Immature natural killer cell (primary cell): ENCODE measurements at regions not wholly inside any gene's neighbourhood (a gene's known extent, or its start where the extent isn't known, plus 50 kb on each side); places are given as distances from the start of the nearest gene placed in this dataset.

ENCODE experiments used
- DNase-seq, 3 donors: peaks; one replicate each; pipeline ENCODE4 v3.0.0; 2022; ENCODE audit warnings: mixed read lengths in 1 of 3
- H3K27ac Mint-ChIP-seq, 6 donors: one replicate each; pipeline ENCODE4 v1.8.0; 2020; ENCODE audit warnings: mixed read lengths in 6 of 6, mild to moderate bottlenecking in 5 of 6, inconsistent platforms in 4 of 6, moderate library complexity in 3 of 6
- H3K27me3 Mint-ChIP-seq, 3 donors: one replicate each; pipeline ENCODE4 v1.8.0; 2020 to 2021; ENCODE audit warnings: low read depth in 3 of 3, mild to moderate bottlenecking in 3 of 3, mixed read lengths in 3 of 3, moderate library complexity in 3 of 3, inconsistent platforms in 1 of 3
- H3K36me3 Mint-ChIP-seq, 3 donors: one replicate each; pipeline ENCODE4 v1.8.0; 2020; ENCODE audit warnings: mixed read lengths in 3 of 3, inconsistent platforms in 2 of 3, mild to moderate bottlenecking in 2 of 3
- H3K4me1 Mint-ChIP-seq, 2 donors: one replicate each; pipeline ENCODE4 v1.8.0; 2020; ENCODE audit warnings: inconsistent platforms in 2 of 2, mild to moderate bottlenecking in 2 of 2, mixed read lengths in 2 of 2, moderate library complexity in 1 of 2
- H3K4me3 Mint-ChIP-seq, 5 donors: one replicate each; pipeline ENCODE4 v1.8.0; 2020; ENCODE audit warnings: mild to moderate bottlenecking in 5 of 5, mixed read lengths in 5 of 5, inconsistent platforms in 3 of 5, moderate library complexity in 3 of 5
- H3K9me3 Mint-ChIP-seq, 6 donors: one replicate each; pipeline ENCODE4 v1.8.0; 2020; ENCODE audit warnings: mild to moderate bottlenecking in 6 of 6, mixed read lengths in 6 of 6, inconsistent platforms in 4 of 6, moderate library complexity in 3 of 6

DNA sequence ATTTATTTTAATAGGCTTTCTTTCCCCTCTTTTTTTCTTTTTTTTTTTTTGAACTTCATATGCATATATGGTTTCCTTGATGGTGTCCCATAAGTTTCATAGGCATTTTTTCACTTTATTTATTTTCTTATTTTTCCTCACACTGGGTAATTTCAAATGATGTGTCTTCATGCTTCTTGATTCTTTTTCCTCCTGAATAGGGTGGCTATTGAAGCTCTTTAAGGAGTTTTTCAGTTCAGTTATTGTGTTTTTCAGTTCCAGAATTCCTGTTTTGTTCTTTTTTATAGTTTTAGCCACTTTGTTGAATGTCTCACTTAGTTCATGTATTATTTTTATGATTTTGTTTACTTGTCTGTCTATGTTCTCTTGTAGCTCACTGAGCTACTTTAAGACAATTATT lies 273.2 kb downstream of the NFKBIZ start:
- no peak overlapping the region for H3K4me3 Mint-ChIP-seq
- no peak for DNase-seq
- H3K36me3 Mint-ChIP-seq: peaks cover 0 to 9% (median 8%) of the 10 kb centered on the region in 3 donors
- peaks cover 0 to 1% (median 0%) of the 10 kb centered on the region in 3 donors for H3K27me3 Mint-ChIP-seq
- H3K4me1 Mint-ChIP-seq: no peaks in the 10 kb centered on the region
- H3K27ac Mint-ChIP-seq: no peak overlapping the region
- peaks cover 2 to 22% (median 9%) of the 10 kb centered on the region in 6 donors for H3K9me3 Mint-ChIP-seq

DNA sequence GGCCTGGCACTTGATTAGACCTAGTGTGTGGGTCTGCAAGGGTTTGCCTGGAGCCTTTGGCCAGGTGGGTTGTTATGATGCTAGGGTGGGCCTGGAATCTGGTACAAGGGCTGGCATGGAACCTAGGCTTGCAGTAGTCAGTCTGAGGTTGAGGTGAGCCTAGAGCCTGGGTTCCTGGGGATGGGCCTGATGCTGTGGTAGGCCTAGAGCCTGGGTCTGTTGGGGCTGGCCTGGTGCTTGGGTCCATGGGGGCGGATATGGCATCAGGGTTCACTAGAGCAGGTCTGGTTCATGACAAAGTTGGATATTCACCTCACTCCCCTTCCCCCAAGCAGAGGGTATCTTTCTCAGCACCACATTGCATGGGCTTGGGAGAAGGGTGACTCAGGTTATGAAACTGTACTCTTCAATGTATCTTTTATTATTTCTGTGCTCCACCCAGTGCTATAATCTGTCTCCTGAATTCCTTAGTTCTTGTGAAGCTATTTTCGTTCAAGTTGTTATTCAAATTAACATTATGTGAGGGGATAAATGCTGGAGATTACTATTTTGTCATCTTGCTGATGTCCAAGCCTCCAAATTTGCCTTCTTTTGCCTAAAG lies 274.4 kb downstream of the NFKBIZ start:
- peaks cover 0 to 1% (median 0%) of the 10 kb centered on the region in 3 donors for H3K27me3 Mint-ChIP-seq
- H3K27ac Mint-ChIP-seq: no peak overlapping the region
- H3K4me1 Mint-ChIP-seq: no peaks in the 10 kb centered on the region
- H3K4me3 Mint-ChIP-seq: no peak overlapping the region
- H3K9me3 Mint-ChIP-seq: peaks cover 2 to 22% (median 9%) of the 10 kb centered on the region in 6 donors
- H3K36me3 Mint-ChIP-seq: peaks cover 0 to 9% (median 8%) of the 10 kb centered on the region in 3 donors
- no peak for DNase-seq

DNA sequence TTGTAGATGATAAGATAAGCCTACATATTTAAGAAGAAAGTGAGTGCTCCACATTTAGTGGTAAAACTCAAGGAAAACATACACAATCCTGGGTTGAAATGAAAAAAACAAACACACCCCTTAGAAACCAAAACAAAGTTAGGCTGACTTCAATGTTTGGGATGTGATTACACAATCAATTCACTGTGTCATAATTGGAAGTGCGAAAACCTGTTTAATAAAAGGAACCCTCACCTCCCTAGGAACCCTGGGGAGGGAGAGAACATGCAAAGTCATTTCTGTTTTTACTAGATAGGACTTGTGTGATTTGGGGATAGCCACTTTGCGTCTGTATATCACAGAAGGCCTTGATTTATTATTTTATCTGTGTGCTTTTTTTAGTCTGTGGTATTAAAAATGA lies 275.0 kb downstream of the NFKBIZ start:
- no peak overlapping the region for H3K27ac Mint-ChIP-seq
- H3K9me3 Mint-ChIP-seq: peaks cover 2 to 22% (median 9%) of the 10 kb centered on the region in 6 donors
- H3K27me3 Mint-ChIP-seq: peaks cover 0 to 1% (median 0%) of the 10 kb centered on the region in 3 donors
- peaks cover 0 to 9% (median 8%) of the 10 kb centered on the region in 3 donors for H3K36me3 Mint-ChIP-seq
- no peak for DNase-seq
- no peaks in the 10 kb centered on the region for H3K4me1 Mint-ChIP-seq
- no peak overlapping the region for H3K4me3 Mint-ChIP-seq

- no peak overlapping the region for H3K4me3 Mint-ChIP-seq
- peaks cover 0 to 9% (median 8%) of the 10 kb centered on the region in 3 donors for H3K36me3 Mint-ChIP-seq
- no peak overlapping the region for H3K27ac Mint-ChIP-seq
- no peak for DNase-seq
- peaks cover 2 to 22% (median 9%) of the 10 kb centered on the region in 6 donors for H3K9me3 Mint-ChIP-seq
- H3K4me1 Mint-ChIP-seq: no peaks in the 10 kb centered on the region
- H3K27me3 Mint-ChIP-seq: peaks cover 0 to 1% (median 0%) of the 10 kb centered on the region in 3 donors
Observed at GRCh38 chr3:102124704-102125103, 275.4 kb downstream of the NFKBIZ start.

- no peaks in the 10 kb centered on the region for H3K4me1 Mint-ChIP-seq
- no peak for DNase-seq
- peaks cover 0 to 1% (median 0%) of the 10 kb centered on the region in 3 donors for H3K27me3 Mint-ChIP-seq
- no peak overlapping the region for H3K4me3 Mint-ChIP-seq
- H3K9me3 Mint-ChIP-seq: peaks cover 2 to 22% (median 9%) of the 10 kb centered on the region in 6 donors
- no peak overlapping the region for H3K27ac Mint-ChIP-seq
- H3K36me3 Mint-ChIP-seq: peaks cover 0 to 9% (median 8%) of the 10 kb centered on the region in 3 donors
Observed at GRCh38 chr3:102125197-102125993, 276.1 kb downstream of the NFKBIZ start.

- H3K27ac Mint-ChIP-seq: no peak overlapping the region
- H3K27me3 Mint-ChIP-seq: peaks cover 0 to 1% (median under 1%) of the 10 kb centered on the region in 3 donors
- no peak for DNase-seq
Observed at GRCh38 chr3:102125994-102126368, 276.7 kb downstream of the NFKBIZ start.

GRCh38 chr3:102129760-102130608 lies 280.7 kb downstream of the NFKBIZ start:
- peaks cover 0 to 3% (median 0%) of the 10 kb centered on the region in 6 donors for H3K9me3 Mint-ChIP-seq
- no peak overlapping the region for H3K4me3 Mint-ChIP-seq
- H3K36me3 Mint-ChIP-seq: no peaks in the 10 kb centered on the region
- H3K27ac Mint-ChIP-seq: no peak overlapping the region
- no peaks in the 10 kb centered on the region for H3K4me1 Mint-ChIP-seq
- DNase-seq: no peak
- H3K27me3 Mint-ChIP-seq: peaks cover 0 to 2% (median 1%) of the 10 kb centered on the region in 3 donors

More at GRCh38 chr3:102125994-102126368, 276.7 kb downstream of the NFKBIZ start:
- H3K4me1 Mint-ChIP-seq: no peaks in the 10 kb centered on the region
- peaks cover 0 to 22% (median 9%) of the 10 kb centered on the region in 6 donors for H3K9me3 Mint-ChIP-seq
- H3K4me3 Mint-ChIP-seq: no peak overlapping the region
- H3K36me3 Mint-ChIP-seq: peaks cover 0 to 9% (median 8%) of the 10 kb centered on the region in 3 donors

- Mint-ChIP-seq H3K4me3 (no peak overlapping the region), H3K4me1 (no peaks in the 10 kb centered on the region), H3K36me3 (no peaks in the 10 kb centered on the region), H3K27me3 (peaks cover 0 to 2% (median 2%) of the 10 kb centered on the region in 3 donors), H3K27ac (no peak overlapping the region), H3K9me3 (peaks cover 0 to 3% (median 0%) of the 10 kb centered on the region in 6 donors)
- no peak for DNase-seq
Observed at GRCh38 chr3:102132370-102132769, 283.1 kb downstream of the NFKBIZ start.

DNA sequence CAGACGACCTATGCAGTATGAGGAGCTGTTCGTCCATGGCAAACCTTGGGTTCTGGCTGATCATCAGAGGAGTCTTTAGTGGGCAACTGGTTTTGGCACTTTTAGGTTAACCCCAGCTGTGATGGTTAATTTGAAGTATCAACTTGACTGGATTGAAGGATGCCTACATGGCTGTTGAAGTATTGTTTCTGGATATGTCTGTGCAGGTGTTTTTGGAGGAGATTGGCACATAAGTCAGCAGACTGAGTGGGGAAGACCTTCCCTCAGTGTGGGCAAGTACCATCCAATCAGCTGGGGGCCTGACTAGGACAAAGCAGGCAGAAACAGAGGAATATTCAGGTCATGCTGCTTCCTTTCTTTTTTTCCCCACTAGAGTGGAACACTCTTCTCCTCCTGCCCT lies 284.1 kb downstream of the NFKBIZ start:
- Mint-ChIP-seq H3K36me3 (no peaks in the 10 kb centered on the region), H3K4me1 (no peaks in the 10 kb centered on the region), H3K27me3 (peaks cover 0 to 2% (median 2%) of the 10 kb centered on the region in 3 donors), H3K9me3 (peaks cover 0 to 3% (median 0%) of the 10 kb centered on the region in 6 donors), H3K4me3 (no peak overlapping the region), H3K27ac (no peak overlapping the region)
- DNase-seq: no peak

DNA sequence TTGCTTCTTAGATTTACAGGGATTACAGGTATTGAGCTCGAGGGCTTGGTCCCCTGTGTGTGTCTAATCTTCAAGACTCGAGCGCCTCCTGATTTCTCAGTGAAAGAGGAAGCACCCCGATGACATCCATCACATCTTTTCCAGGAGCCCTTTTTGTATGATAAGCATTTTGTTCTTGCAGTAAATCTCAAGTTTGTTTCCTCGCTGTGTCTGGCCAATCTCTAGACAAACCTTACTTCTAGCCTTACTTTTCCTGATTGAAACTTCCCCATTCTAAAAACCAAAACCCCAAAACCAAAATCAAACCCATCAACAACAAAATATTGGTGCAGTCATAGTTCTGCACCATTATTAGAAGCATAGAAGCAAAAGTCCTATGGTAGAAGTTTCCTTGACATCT lies 286.0 kb downstream of the NFKBIZ start:
- no peak overlapping the region for H3K4me3 Mint-ChIP-seq
- H3K4me1 Mint-ChIP-seq: no peaks in the 10 kb centered on the region
- H3K9me3 Mint-ChIP-seq: peaks cover 0 to 3% (median 0%) of the 10 kb centered on the region in 6 donors
- peaks cover 0 to 5% (median 2%) of the 10 kb centered on the region in 3 donors for H3K27me3 Mint-ChIP-seq
- H3K27ac Mint-ChIP-seq: no peak overlapping the region
- DNase-seq: no peak
- no peaks in the 10 kb centered on the region for H3K36me3 Mint-ChIP-seq

- peaks cover 0 to 4% (median 2%) of the 10 kb centered on the region in 3 donors for H3K27me3 Mint-ChIP-seq
- H3K4me3 Mint-ChIP-seq: no peak overlapping the region
- no peaks in the 10 kb centered on the region for H3K36me3 Mint-ChIP-seq
- H3K4me1 Mint-ChIP-seq: no peaks in the 10 kb centered on the region
- no peak overlapping the region for H3K27ac Mint-ChIP-seq
- H3K9me3 Mint-ChIP-seq: peaks cover 0 to 3% (median 0%) of the 10 kb centered on the region in 6 donors
- DNase-seq: no peak
Observed at GRCh38 chr3:102136183-102136582, 286.9 kb downstream of the NFKBIZ start.

- no peaks in the 10 kb centered on the region for H3K4me1 Mint-ChIP-seq
- no peak overlapping the region for H3K27ac Mint-ChIP-seq
- no peaks in the 10 kb centered on the region for H3K36me3 Mint-ChIP-seq
- no peaks in the 10 kb centered on the region for H3K9me3 Mint-ChIP-seq
- no peak overlapping the region for H3K4me3 Mint-ChIP-seq
- peaks cover 3 to 9% (median 6%) of the 10 kb centered on the region in 3 donors for H3K27me3 Mint-ChIP-seq
- DNase-seq: no peak
Observed at GRCh38 chr3:102140116-102140515, 290.8 kb downstream of the NFKBIZ start.

- Mint-ChIP-seq H3K27ac (no peak overlapping the region), H3K9me3 (no peaks in the 10 kb centered on the region), H3K4me1 (no peaks in the 10 kb centered on the region), H3K36me3 (no peaks in the 10 kb centered on the region), H3K27me3 (peaks cover 2 to 9% (median 6%) of the 10 kb centered on the region in 3 donors), H3K4me3 (no peak overlapping the region)
- no peak for DNase-seq
Observed at GRCh38 chr3:102141096-102141927, 292.0 kb downstream of the NFKBIZ start.
